ENCODE measurements at regions not wholly inside any gene's neighbourhood (a gene's known extent, or its start where the extent isn't known, plus 50 kb on each side); places are given as distances from the start of the nearest gene placed in this dataset.

- no peak for TF ChIP-seq TBP (IDR thresholded peaks at IDR 0.05; ENCODE audit: low read depth, low read length)
- TF ChIP-seq TEAD4 (IDR thresholded peaks at IDR 0.05; ENCODE audit: low read depth, low read length): no peak
- no peak for TF ChIP-seq ZNF274 (IDR thresholded peaks at IDR 0.05; ENCODE audit: borderline replicate concordance, extremely low read depth, low read length)
- no peak for TF ChIP-seq MAX (IDR thresholded peaks at IDR 0.05)
- TF ChIP-seq EP300 (IDR thresholded peaks at IDR 0.05; ENCODE audit: borderline replicate concordance in 1 of 2, low read depth in 2 of 2, low read length in 2 of 2): no peak
- TF ChIP-seq YY1 (IDR thresholded peaks at IDR 0.05; ENCODE audit: low read depth, low read length): no peak
- TF ChIP-seq CBX8 (IDR thresholded peaks at IDR 0.05; ENCODE audit: borderline replicate concordance, low read depth, low read length): no peak
- TF ChIP-seq CEBPB (IDR thresholded peaks at IDR 0.05; ENCODE audit: low read depth, low read length): no peak
- TF ChIP-seq RBBP5 (IDR thresholded peaks at IDR 0.05; ENCODE audit: borderline replicate concordance, low read depth, low read length): no peak
Observed at GRCh38 chrX:10676235-10676957, 56.0 kb upstream of the MID1 start.
